VCaP (cell line): ENCODE measurements at regions not wholly inside any gene's neighbourhood (a gene's known extent, or its start where the extent isn't known, plus 50 kb on each side); places are given as distances from the start of the nearest gene placed in this dataset.

Experiments
- H3K27ac ChIP-seq: fragments of 450-650 bp; 2 replicates; pipeline ENCODE4 v1.5.1; 2017
- TF ChIP-seq, protein P1 (sequence below): fragments of 450-650 bp; conservative IDR thresholded peaks from 2 replicates; pipeline ENCODE4 v1.5.1; 2017; ENCODE audit warnings: mild to moderate bottlenecking, moderate library complexity

DNA sequence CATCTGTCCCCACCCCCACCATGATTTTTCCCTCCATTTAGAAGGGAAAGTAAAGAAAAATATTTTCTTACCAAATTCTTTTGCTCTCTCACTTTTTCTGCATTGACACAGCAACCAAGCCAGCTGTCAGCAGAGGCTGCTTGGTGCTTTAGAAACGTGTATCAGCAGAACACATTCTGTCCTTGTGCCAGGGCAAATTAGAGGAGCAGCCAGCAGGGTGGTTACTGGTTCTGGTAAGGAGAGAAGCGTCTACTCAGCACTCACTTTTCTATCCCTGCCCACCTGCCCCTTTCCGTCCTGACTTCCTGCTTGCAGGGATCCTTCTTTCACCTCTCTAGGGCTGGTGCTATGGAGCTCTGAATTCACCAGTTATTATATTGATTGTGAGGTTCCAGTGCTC lies 327.5 kb upstream of the PDE3A start:
- TF ChIP-seq, protein P1, sequence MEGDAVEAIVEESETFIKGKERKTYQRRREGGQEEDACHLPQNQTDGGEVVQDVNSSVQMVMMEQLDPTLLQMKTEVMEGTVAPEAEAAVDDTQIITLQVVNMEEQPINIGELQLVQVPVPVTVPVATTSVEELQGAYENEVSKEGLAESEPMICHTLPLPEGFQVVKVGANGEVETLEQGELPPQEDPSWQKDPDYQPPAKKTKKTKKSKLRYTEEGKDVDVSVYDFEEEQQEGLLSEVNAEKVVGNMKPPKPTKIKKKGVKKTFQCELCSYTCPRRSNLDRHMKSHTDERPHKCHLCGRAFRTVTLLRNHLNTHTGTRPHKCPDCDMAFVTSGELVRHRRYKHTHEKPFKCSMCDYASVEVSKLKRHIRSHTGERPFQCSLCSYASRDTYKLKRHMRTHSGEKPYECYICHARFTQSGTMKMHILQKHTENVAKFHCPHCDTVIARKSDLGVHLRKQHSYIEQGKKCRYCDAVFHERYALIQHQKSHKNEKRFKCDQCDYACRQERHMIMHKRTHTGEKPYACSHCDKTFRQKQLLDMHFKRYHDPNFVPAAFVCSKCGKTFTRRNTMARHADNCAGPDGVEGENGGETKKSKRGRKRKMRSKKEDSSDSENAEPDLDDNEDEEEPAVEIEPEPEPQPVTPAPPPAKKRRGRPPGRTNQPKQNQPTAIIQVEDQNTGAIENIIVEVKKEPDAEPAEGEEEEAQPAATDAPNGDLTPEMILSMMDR: no peak
- H3K27ac ChIP-seq: no peak overlapping the region

DNA sequence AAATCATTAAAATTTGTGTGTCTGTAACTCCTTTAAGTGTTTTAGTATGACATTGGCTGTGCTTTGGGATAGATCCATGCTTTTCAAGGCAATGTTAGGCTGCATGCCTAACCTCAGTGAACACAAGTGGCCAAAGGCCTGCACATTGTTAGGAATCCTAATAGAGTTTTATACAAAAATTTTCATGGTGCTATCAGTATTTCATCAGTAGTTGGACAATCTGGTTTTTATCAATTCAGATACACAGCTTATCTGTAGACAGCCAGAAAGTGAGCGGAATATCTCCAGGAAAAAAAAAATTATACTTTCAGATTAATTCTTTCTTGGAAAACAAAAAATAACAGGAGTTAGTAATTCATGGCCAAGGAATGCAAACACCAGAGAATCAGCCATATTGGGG lies 324.0 kb upstream of the PDE3A start:
- TF ChIP-seq, protein P1: no peak
- H3K27ac ChIP-seq: no peak overlapping the region

DNA sequence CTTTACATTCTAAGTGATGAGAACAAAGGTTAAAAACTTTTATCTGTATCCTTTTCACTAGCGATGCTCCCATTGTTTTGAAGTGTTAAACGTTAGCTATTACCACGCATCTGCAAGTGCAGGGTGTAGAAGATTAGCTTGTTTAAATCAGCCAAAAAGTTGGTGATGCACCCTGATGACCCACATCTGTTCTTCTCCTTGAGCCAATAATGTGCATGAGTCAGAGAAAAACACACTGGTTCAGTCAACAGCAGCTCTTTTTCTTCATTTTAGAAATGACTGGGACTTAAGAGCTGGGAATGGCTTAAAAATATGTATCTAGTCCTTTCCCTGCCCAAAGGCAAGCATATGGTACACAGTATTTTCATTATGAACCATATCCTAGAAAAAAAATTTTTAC lies 323.5 kb upstream of the PDE3A start:
- no peak overlapping the region for H3K27ac ChIP-seq

DNA sequence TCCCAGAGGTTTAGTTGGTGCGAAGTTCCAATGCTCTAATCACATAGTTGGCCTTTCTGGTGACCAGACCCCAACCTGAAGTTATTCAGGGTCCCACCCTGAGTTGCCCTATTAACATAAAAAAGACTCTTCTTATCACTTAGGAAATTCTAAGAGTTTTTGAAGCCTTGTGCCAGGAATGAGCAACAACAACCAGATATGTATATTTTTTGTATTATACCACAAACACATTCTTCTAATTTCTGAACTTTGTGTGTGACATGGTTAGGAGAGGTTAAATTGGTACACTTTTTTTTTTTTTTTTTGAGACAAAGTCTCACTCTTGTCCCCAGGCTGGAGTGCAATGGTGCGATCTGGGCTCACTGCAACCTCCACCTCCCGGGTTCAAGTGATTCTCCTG lies 320.4 kb upstream of the PDE3A start:
- TF ChIP-seq, protein P1: no peak
- no peak overlapping the region for H3K27ac ChIP-seq

More for the DNA sequence above, 323.5 kb upstream of the PDE3A start:
- TF ChIP-seq, protein P1: no peak

DNA sequence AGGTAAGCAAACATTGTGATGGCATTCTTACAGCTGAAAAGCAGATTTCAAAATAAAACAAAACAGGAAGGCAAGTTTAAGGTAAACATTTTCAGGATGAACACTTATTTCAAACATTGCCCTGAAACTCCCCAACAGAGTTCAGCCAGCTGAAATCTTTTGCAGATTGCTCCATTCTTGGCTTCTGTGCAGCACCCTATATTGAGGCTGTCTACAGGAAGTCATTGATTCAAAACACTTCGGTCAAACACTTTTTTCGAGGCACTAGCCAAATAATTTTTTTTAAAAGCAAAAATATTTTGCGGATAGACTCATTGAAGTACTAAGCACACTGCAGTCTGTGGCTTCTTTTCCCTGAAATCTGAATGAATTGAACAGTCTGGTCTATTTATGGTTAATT lies 318.1 kb upstream of the PDE3A start:
- TF ChIP-seq, protein P1: no peak
- no peak overlapping the region for H3K27ac ChIP-seq

DNA sequence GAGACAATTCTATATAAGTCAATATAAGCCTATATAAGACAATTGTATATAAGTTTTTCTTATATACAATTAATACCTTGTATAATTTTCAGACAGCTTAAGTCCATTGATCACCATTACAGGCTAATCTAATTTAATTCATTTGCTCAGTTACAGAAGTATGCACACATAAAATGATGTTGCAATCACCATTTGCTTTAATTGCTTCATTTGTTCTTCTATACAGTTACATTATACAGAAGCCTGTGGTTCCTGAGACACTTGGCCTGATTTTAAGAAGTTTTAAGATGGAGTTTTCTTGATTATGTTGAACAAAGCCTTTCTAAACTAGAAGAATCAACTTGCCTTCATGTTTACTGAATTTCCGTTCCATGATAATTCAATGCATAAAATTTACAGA lies 314.6 kb upstream of the PDE3A start:
- no peak overlapping the region for H3K27ac ChIP-seq
- TF ChIP-seq, protein P1: no peak

DNA sequence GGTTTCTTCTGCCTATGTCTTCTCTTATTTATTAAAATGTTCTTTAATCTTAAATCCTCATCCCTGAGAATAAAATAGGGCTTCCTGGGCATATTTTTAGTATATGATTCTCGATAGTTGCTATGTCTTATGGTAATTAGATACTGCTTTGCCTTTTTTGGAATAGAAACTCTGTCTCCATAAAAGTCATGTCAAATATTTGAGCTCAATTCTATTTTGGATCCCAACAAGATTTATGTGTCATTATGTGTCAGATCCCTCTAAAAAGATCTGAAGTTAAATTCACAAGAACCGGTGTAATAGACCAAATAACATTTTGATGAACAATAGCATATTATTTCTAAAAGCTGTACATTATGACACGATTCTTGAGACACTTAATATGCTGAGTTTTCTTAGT lies 312.5 kb upstream of the PDE3A start:
- no peak overlapping the region for H3K27ac ChIP-seq
- TF ChIP-seq, protein P1: no peak

DNA sequence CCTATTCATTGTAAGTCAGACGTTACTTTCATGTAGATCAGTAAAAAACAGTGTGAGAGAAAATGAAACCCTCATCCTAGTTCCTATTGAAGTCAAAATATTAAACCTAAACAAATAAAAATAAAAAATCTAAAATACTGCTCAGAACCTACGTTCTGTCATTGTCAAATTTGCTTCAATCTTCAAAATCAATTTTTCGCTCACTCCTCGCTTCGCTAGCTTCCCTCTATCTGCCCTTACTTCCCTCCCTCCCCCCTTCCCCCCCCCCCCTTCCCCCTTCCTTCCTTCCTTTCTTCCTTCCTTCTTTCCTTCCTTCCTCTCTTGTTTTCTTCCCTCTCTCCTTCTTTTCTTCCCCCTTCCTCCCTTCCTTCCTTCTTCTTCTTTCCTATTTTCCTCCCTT lies 310.9 kb upstream of the PDE3A start:
- no peak overlapping the region for H3K27ac ChIP-seq
- TF ChIP-seq, protein P1: no peak
